BLaER1 treated with 17β-estradiol and CSF1 and Interleukin-3, amounts not matched to agents 10 nM and 100 nM (cell line): ENCODE measurements at regions not wholly inside any gene's neighbourhood (a gene's known extent, or its start where the extent isn't known, plus 50 kb on each side); places are given as distances from the start of the nearest gene placed in this dataset.
A peak's percentile ranks its signal among the peaks of the same experiment; 100 is the strongest.

Experiments
- H3K27ac ChIP-seq, 11 experiments: shearing (Covaris generic); formaldehyde crosslinking; 2 replicates each; pipeline ENCODE4 v1.8.1; 2022
- H3K27me3 ChIP-seq, 11 experiments: shearing (Covaris generic); formaldehyde crosslinking; 2 replicates each; pipeline ENCODE4 v1.8.1; 2022
- H3K36me3 ChIP-seq, 11 experiments: shearing (Covaris generic); formaldehyde crosslinking; 2 replicates each; pipeline ENCODE4 v1.8.1; 2022
- H3K4me1 ChIP-seq, 10 experiments: shearing (Covaris generic); formaldehyde crosslinking; 2 replicates each; pipeline ENCODE4 v1.8.1; 2022
- H3K4me2 ChIP-seq, 11 experiments: shearing (Covaris generic); formaldehyde crosslinking; 2 replicates each; pipeline ENCODE4 v1.8.1; 2022
- H3K4me3 ChIP-seq, 10 experiments: shearing (Covaris generic); formaldehyde crosslinking; 2 replicates each; pipeline ENCODE4 v1.8.1; 2022
- H3K9ac ChIP-seq, 11 experiments: shearing (Covaris generic); formaldehyde crosslinking; 2 replicates each; pipeline ENCODE4 v1.8.1; 2022
- H3K9me3 ChIP-seq, 11 experiments: shearing (Covaris generic); formaldehyde crosslinking; replicated peaks in 1 of 11; 2 replicates each; pipeline ENCODE4 v1.8.1; 2022
- H4K20me1 ChIP-seq, 11 experiments: shearing (Covaris generic); formaldehyde crosslinking; 2 replicates each; pipeline ENCODE4 v1.8.1; 2022
- Cebpa-rat ChIP-seq, 11 experiments: shearing (Covaris generic); IDR thresholded peaks; 2 replicates each; pipeline ENCODE4 v1.8.1; 2022

GRCh38 chr12:114483996-114484395, 78.1 kb upstream of the TBX5 start:
- H3K4me2 ChIP-seq = no peak overlapping the region
- H3K9ac ChIP-seq = no peak overlapping the region
- H3K27ac ChIP-seq = no peak overlapping the region
- H3K36me3 ChIP-seq = no peaks in the 10 kb centered on the region
- H3K4me3 ChIP-seq = no peak overlapping the region
- peaks cover 2 to 22% (median 16%) of the 10 kb centered on the region in 10 experiments for H3K4me1 ChIP-seq
- H3K27me3 ChIP-seq = peaks cover 45 to 53% (median 48%) of the 10 kb centered on the region in 11 experiments
- no peak for TF ChIP-seq Cebpa-rat (IDR thresholded peaks at IDR 0.05)
- H3K9me3 ChIP-seq = peaks cover 10 to 18% (median 17%) of the 10 kb centered on the region in 11 experiments; a peak in 21 of 22 replicates
- peaks cover 0 to 25% (median 0%) of the 10 kb centered on the region in 11 experiments; a peak in 9 of 22 replicates for H4K20me1 ChIP-seq

- Histone ChIP-seq H3K4me3 (no peak overlapping the region), H3K27ac (no peak overlapping the region), H3K9me3 (peaks cover 10 to 14% (median 14%) of the 10 kb centered on the region in 11 experiments; a peak in 21 of 22 replicates), H3K36me3 (no peaks in the 10 kb centered on the region), H3K4me1 (peaks cover 27 to 50% (median 42%) of the 10 kb centered on the region in 10 experiments), H3K27me3 (peaks cover 52 to 57% (median 56%) of the 10 kb centered on the region in 11 experiments), H4K20me1 (peaks cover 0 to 25% (median 0%) of the 10 kb centered on the region in 11 experiments; a peak in 9 of 22 replicates), H3K9ac (no peak overlapping the region), H3K4me2 (peak overlapping the region in 1 of 11 experiments; percentile 80; a peak in 1 of 22 replicates)
- no peak for TF ChIP-seq Cebpa-rat (IDR thresholded peaks at IDR 0.05)
Observed at GRCh38 chr12:114481200-114481535, 75.2 kb upstream of the TBX5 start.

GRCh38 chr12:114480337-114481199, 74.6 kb upstream of the TBX5 start:
- no peaks in the 10 kb centered on the region for H3K36me3 ChIP-seq
- H3K4me2 ChIP-seq = peak overlapping the region in 6 of 11 experiments; percentile 29 to 91 (median 80); a peak in 10 of 22 replicates
- peaks cover 52 to 57% (median 56%) of the 10 kb centered on the region in 11 experiments for H3K27me3 ChIP-seq
- no peak overlapping the region for H3K9ac ChIP-seq
- peaks cover 27 to 56% (median 46%) of the 10 kb centered on the region in 10 experiments for H3K4me1 ChIP-seq
- H4K20me1 ChIP-seq = peaks cover 0 to 25% (median 0%) of the 10 kb centered on the region in 11 experiments; a peak in 9 of 22 replicates
- H3K27ac ChIP-seq = no peak overlapping the region
- peaks cover 7 to 11% (median 10%) of the 10 kb centered on the region in 11 experiments; a peak in 21 of 22 replicates for H3K9me3 ChIP-seq
- TF ChIP-seq Cebpa-rat (IDR thresholded peaks at IDR 0.05) = no peak
- peak overlapping the region in 4 of 10 experiments; percentile 2 to 38 (median 27); a peak in 5 of 20 replicates for H3K4me3 ChIP-seq

- Histone ChIP-seq H3K36me3 (no peaks in the 10 kb centered on the region), H3K4me2 (peak overlapping the region in 8 of 11 experiments; percentile 12 to 92 (median 82); a peak in 12 of 22 replicates), H3K27me3 (peaks cover 52 to 57% (median 56%) of the 10 kb centered on the region in 11 experiments), H3K4me3 (peak overlapping the region in 5 of 10 experiments; percentile 2 to 38 (median 20); a peak in 4 of 20 replicates), H4K20me1 (peaks cover 0 to 25% (median 0%) of the 10 kb centered on the region in 11 experiments; a peak in 9 of 22 replicates), H3K4me1 (peaks cover 27 to 61% (median 46%) of the 10 kb centered on the region in 10 experiments), H3K9ac (no peak overlapping the region), H3K27ac (no peak overlapping the region), H3K9me3 (peaks cover 3 to 4% (median 4%) of the 10 kb centered on the region in 11 experiments; a peak in 21 of 22 replicates)
- TF ChIP-seq Cebpa-rat (IDR thresholded peaks at IDR 0.05) = no peak
Observed at GRCh38 chr12:114479831-114480230, 73.9 kb upstream of the TBX5 start.

DNA sequence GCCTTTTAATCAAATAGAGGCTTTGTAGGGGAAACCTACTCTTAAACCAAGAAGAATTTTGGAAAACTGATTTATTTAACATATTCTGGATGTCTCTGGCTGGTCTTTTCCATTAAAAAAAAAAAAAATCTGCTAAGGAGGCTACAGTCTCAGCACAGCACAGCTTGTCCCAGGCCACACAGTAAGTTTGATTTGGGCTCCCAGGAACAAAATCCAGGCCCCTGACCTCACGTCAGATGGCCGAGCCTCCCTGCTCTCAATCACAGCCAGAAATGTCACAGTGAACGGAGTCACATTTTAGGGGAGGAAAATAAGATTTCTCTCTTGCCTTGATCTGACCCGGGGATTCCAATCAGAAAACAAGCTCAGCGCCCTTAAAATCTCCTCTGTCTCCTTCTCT, 72.9 kb upstream of the TBX5 start:
- Histone ChIP-seq H3K4me1 (peaks cover 27 to 61% (median 46%) of the 10 kb centered on the region in 10 experiments), H3K27ac (peak overlapping the region in 7 of 11 experiments; percentile 34 to 84 (median 73); a peak in 13 of 22 replicates), H3K27me3 (peaks cover 52 to 57% (median 56%) of the 10 kb centered on the region in 11 experiments), H3K9ac (peak overlapping the region in 6 of 11 experiments; percentile 52 to 71 (median 64); a peak in 5 of 22 replicates), H3K4me3 (no peak overlapping the region; a peak in 1 of 20 replicates), H3K4me2 (peak overlapping the region; percentile 59 to 92 (median 83); a peak in 21 of 22 replicates), H4K20me1 (peaks cover 0 to 25% (median 0%) of the 10 kb centered on the region in 11 experiments; a peak in 9 of 22 replicates), H3K36me3 (no peaks in the 10 kb centered on the region), H3K9me3 (no peaks in the 10 kb centered on the region)
- no peak for TF ChIP-seq Cebpa-rat (IDR thresholded peaks at IDR 0.05)

GRCh38 chr12:114477989-114478395, 72.0 kb upstream of the TBX5 start:
- Histone ChIP-seq H3K4me3 (peak overlapping the region in 5 of 10 experiments; percentile 30 to 37 (median 34); a peak in 4 of 20 replicates), H4K20me1 (peaks cover 0 to 25% (median 0%) of the 10 kb centered on the region in 11 experiments; a peak in 9 of 22 replicates), H3K4me2 (peak overlapping the region; percentile 66 to 92 (median 83)), H3K36me3 (no peaks in the 10 kb centered on the region), H3K4me1 (peaks cover 27 to 61% (median 46%) of the 10 kb centered on the region in 10 experiments), H3K27me3 (peaks cover 46 to 50% (median 48%) of the 10 kb centered on the region in 11 experiments), H3K9me3 (no peaks in the 10 kb centered on the region), H3K27ac (peak overlapping the region in 9 of 11 experiments; percentile 44 to 84 (median 73); a peak in 19 of 22 replicates), H3K9ac (peak overlapping the region in 8 of 11 experiments; percentile 4 to 71 (median 58); a peak in 14 of 22 replicates)
- TF ChIP-seq Cebpa-rat (IDR thresholded peaks at IDR 0.05) = peak in 8 of 11 experiments; percentile 38 to 87 (median 73); a peak in 13 of 22 replicates

DNA sequence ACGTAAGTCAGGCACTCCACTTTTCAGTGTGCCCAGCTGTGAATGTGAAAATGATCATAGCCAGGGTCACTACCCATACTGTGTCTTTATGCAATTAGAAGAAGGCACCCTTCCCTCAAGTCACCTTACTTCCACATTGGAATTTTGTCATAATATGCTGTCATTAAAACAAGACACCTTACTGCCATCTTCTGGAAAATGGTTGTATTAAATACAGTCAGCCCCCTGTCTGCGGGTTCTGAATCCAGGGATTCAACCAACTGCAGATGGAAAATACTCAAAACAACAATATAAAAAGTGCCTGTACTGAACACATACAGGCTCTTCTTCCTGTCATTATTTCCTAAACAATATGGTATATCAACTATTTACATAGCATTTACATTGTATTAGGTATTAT, 70.2 kb upstream of the TBX5 start:
- H3K4me2 ChIP-seq = peak overlapping the region in 5 of 11 experiments; percentile 85 to 92 (median 88); a peak in 7 of 22 replicates
- no peak for TF ChIP-seq Cebpa-rat (IDR thresholded peaks at IDR 0.05)
- H4K20me1 ChIP-seq = peaks cover 0 to 18% (median 0%) of the 10 kb centered on the region in 11 experiments; a peak in 7 of 22 replicates
- no peak overlapping the region for H3K9ac ChIP-seq
- no peak overlapping the region for H3K4me3 ChIP-seq
- H3K9me3 ChIP-seq = no peaks in the 10 kb centered on the region
- peaks cover 28 to 32% (median 30%) of the 10 kb centered on the region in 11 experiments for H3K27me3 ChIP-seq
- H3K27ac ChIP-seq = peak overlapping the region in 3 of 11 experiments; percentile 68 to 84 (median 82); a peak in 5 of 22 replicates
- no peaks in the 10 kb centered on the region for H3K36me3 ChIP-seq
- H3K4me1 ChIP-seq = peaks cover 27 to 59% (median 46%) of the 10 kb centered on the region in 10 experiments

DNA sequence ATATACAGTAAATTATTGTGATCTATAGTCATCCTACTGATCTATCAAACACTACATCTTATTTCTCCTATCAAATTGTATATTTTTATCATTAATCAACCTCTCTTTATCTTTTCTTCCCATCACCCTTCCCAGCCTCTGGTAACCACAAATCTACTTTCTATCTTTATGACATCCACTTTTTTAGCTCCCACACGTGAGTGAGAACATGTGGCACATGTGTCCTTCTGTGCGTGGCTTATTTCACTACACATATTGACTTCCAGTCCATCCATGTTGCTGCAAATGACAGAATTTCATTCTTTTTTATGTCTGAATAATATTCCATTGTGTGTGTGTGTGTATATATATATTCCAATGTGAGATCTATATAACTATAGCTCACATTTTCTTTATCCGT, 67.8 kb upstream of the TBX5 start:
- no peak overlapping the region for H3K9ac ChIP-seq
- no peak for TF ChIP-seq Cebpa-rat (IDR thresholded peaks at IDR 0.05)
- no peak overlapping the region for H3K4me2 ChIP-seq
- no peaks in the 10 kb centered on the region for H4K20me1 ChIP-seq
- no peaks in the 10 kb centered on the region for H3K36me3 ChIP-seq
- H3K4me3 ChIP-seq = no peak overlapping the region
- peaks cover 20 to 39% (median 29%) of the 10 kb centered on the region in 10 experiments for H3K4me1 ChIP-seq
- H3K27ac ChIP-seq = no peak overlapping the region
- peaks cover 3 to 8% (median 5%) of the 10 kb centered on the region in 11 experiments for H3K27me3 ChIP-seq
- H3K9me3 ChIP-seq = no peaks in the 10 kb centered on the region
